ENCODE measurements at regions not wholly inside any gene's neighbourhood (a gene's known extent, or its start where the extent isn't known, plus 50 kb on each side); places are given as distances from the start of the nearest gene placed in this dataset.

DNA sequence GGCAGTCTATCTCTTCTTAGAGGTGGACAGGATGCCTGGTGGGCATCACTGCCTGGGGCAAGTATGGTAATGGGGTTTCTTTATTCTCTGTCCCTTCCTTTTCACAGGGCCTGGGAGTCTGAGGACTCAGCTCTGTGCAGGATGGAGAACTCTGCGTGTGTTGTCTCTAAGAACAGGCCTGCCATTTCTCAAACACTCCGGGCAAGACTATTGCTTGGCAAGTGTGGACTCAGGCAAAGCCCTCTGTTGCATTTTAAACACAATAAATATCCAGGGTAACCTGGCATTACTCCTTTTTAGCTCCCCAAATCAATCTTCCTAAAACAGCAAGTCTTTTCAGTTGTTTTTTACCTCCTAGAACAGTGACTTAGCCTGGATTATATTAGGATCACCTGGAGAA, 185.1 kb upstream of the ROPN1 start:
- Mint-ChIP-seq H3K36me3 (ENCODE audit: low read depth) (peaks cover 22% of the 10 kb centered on the region), H3K4me1 (peaks cover 24% of the 10 kb centered on the region), H3K4me3 (no peak overlapping the region), H3K9me3 (peaks cover 7% of the 10 kb centered on the region), H3K27ac (no peak overlapping the region), H3K27me3 (ENCODE audit: low read depth, poor library complexity) (peaks cover 3% of the 10 kb centered on the region)
- TF ChIP-seq CTCF (IDR thresholded peaks at IDR 0.05), result no peak
- DNase-seq, result no peak

DNA sequence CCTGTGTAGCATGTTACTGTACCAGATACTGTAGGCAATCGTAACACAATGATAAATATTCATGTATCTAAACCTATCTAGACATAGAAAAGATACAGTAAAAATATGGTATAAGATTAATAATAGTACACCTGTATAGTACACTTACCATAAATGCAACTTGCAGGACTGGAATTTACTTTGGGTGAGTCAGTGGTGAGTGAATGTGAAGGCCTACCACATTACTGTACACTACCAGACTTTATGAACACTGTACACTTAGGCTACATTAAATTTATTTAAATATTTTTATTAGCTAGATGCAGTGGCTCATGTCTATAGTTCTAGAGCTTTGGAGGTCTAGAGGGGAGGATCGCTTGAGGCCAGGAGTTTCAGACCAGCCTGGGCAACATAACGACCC, 186.6 kb upstream of the ROPN1 start:
- DNase-seq, result no peak
- Mint-ChIP-seq H3K36me3 (ENCODE audit: low read depth) (peaks cover 36% of the 10 kb centered on the region), H3K27me3 (ENCODE audit: low read depth, poor library complexity) (peaks cover 3% of the 10 kb centered on the region), H3K4me3 (no peak overlapping the region), H3K4me1 (peaks cover 14% of the 10 kb centered on the region), H3K9me3 (peaks cover 10% of the 10 kb centered on the region), H3K27ac (no peak overlapping the region)
- TF ChIP-seq CTCF (IDR thresholded peaks at IDR 0.05), result no peak

DNA sequence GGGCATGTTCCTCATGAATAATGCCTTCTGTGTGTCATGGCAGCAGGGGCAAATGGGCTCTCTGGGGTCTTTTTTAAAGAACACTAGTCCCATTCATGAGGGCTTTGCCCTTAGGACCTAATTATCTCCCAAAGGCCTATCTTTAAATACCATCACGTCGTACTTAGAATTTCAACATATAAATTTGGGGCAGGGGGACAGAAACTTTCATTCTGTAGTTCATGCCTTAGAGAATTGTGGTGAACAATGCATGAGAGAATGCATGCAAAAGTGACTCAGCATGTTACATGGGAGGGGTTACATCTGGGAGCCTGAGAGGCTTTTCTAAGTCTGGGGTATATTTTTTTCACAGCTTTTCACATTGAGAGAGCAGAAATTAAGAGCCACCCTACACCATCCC, 208.5 kb upstream of the ROPN1 start:
- H3K9me3 Mint-ChIP-seq, result no peaks in the 10 kb centered on the region
- TF ChIP-seq CTCF (IDR thresholded peaks at IDR 0.05), result no peak
- no peak overlapping the region for H3K4me3 Mint-ChIP-seq
- no peaks in the 10 kb centered on the region for H3K36me3 Mint-ChIP-seq (ENCODE audit: low read depth)
- peak overlapping the region; percentile 53 for H3K27ac Mint-ChIP-seq
- H3K27me3 Mint-ChIP-seq (ENCODE audit: low read depth, poor library complexity), result no peaks in the 10 kb centered on the region
- DNase-seq, result no peak
- H3K4me1 Mint-ChIP-seq, result peaks cover 34% of the 10 kb centered on the region

DNA sequence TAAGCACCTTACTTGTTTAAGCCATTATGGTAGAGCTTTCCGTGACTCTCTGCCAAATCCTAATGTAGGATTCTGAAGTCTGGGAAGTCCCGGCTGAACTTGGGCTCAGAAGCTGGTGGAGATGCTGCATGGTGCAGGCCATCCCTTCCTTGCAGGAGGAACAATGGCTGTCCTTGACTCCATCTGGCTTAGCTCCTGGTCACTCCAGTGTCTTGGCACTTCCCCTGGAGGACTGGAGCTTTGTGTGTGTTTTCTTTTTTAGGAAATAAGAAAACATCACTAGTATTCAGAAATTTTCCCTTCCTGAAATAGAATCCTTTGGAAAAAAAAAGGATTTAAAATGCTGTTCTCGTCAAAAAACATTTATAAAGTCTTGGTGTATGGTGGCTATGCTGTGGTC, 209.3 kb upstream of the ROPN1 start:
- Mint-ChIP-seq H3K27ac (no peak overlapping the region), H3K27me3 (ENCODE audit: low read depth, poor library complexity) (no peaks in the 10 kb centered on the region), H3K9me3 (no peaks in the 10 kb centered on the region), H3K36me3 (ENCODE audit: low read depth) (no peaks in the 10 kb centered on the region), H3K4me3 (no peak overlapping the region), H3K4me1 (peaks cover 34% of the 10 kb centered on the region)
- TF ChIP-seq CTCF (IDR thresholded peaks at IDR 0.05), result no peak
- no peak for DNase-seq

DNA sequence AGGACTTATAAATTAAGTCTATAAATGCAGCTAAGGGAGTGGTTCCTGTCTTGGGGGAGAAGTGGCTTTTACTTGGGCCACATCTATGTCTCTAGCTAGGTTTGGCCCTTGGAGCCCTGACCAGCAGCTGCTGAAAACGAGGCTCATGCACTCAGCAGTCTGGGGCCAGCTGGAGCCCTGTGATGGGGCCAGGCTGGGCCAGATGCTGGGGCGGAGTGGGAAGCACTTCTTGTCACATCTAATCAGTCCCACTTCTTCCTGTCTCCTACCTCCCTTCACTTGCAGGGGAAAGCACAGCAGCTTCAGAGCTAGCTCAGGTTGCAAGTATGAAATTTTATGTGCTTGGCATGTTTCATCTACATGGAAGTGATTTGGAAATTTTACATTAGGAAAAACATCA, 209.9 kb upstream of the ROPN1 start:
- H3K9me3 Mint-ChIP-seq, result no peaks in the 10 kb centered on the region
- no peak for TF ChIP-seq CTCF (IDR thresholded peaks at IDR 0.05)
- H3K4me3 Mint-ChIP-seq, result no peak overlapping the region
- no peak overlapping the region for H3K27ac Mint-ChIP-seq
- peaks cover 34% of the 10 kb centered on the region for H3K4me1 Mint-ChIP-seq
- H3K36me3 Mint-ChIP-seq (ENCODE audit: low read depth), result no peaks in the 10 kb centered on the region
- DNase-seq, result no peak
- no peaks in the 10 kb centered on the region for H3K27me3 Mint-ChIP-seq (ENCODE audit: low read depth, poor library complexity)

- H3K4me1 Mint-ChIP-seq, result peaks cover 34% of the 10 kb centered on the region
- no peak overlapping the region for H3K4me3 Mint-ChIP-seq
- no peaks in the 10 kb centered on the region for H3K9me3 Mint-ChIP-seq
- H3K27ac Mint-ChIP-seq, result peak overlapping the region; percentile 2
- no peaks in the 10 kb centered on the region for H3K36me3 Mint-ChIP-seq (ENCODE audit: low read depth)
- H3K27me3 Mint-ChIP-seq (ENCODE audit: low read depth, poor library complexity), result no peaks in the 10 kb centered on the region
- TF ChIP-seq CTCF (IDR thresholded peaks at IDR 0.05), result no peak
- no peak for DNase-seq
Measured at GRCh38 chr3:124202754-124203153, 210.8 kb upstream of the ROPN1 start.

Data from nephron progenitor cell (in vitro differentiated cells).